Testis (tissue), 2 donors: ENCODE measurements at regions not wholly inside any gene's neighbourhood (a gene's known extent, or its start where the extent isn't known, plus 50 kb on each side); places are given as distances from the start of the nearest gene placed in this dataset.

ENCODE experiments used
- CTCF ChIP-seq, 3 experiments: fragments of 450-650 bp in 2 of 3; fragments of 200-600 bp in 1 of 3; sonication (generic) in 1 of 3; IDR thresholded peaks; one replicate each; pipeline ENCODE4 v1.5.1; 2016 to 2019; ENCODE audit warnings: antibody characterized with exemption in 3 of 3, mild to moderate bottlenecking in 2 of 3, moderate library complexity in 1 of 3
- POLR2A ChIP-seq: fragments of 450-650 bp; IDR thresholded peaks from one replicate; pipeline ENCODE4 v1.6.1; 2017; ENCODE audit warnings: antibody characterized with exemption, mild to moderate bottlenecking, moderate library complexity

- TF ChIP-seq CTCF (IDR thresholded peaks at IDR 0.05) = no peak
- no peak for TF ChIP-seq POLR2A
Measured at GRCh38 chr5:88606626-88607025, 276.4 kb downstream of the MEF2C start.
